CD4-positive, alpha-beta T cell treated with Interferon alpha-2 for 1 hour (primary cell): ENCODE measurements at regions not wholly inside any gene's neighbourhood (a gene's known extent, or its start where the extent isn't known, plus 50 kb on each side); places are given as distances from the start of the nearest gene placed in this dataset.

Experiments
- DNase-seq, 2 donors: peaks; one replicate each; pipeline ENCODE4 v3.0.0-alpha.2; 2020 to 2022

DNA sequence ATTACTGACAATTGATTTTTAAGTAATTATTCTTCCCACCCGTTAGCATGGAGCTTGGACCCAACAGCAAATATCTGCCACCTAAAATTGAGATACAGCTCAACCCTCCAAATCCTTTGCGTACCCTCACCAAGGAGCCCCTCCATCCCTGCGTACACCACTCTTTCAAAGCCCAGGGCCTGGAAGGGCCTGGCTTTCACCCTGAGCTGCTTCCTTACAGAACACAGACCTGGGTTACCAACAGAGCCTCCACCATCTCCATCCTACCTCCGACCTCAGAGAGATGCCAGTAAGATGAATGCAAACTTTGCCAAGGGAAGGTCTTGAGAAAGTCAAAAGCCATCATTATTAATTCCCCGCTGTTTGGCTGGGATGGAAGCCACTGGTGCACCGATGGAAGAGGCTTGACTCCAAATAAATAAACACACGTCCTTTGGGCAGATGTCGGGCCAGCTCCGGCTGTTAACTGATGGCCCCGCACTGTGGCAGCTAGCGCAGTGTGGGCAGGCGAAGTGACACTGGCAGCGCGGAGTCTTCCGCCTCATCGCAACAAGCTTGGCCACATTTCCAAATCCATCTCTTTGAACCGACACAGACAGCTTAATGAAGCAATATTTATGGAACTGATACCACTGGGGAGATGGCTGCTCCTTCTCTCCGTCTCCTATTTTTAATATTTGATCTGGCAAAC is 150.2 kb upstream of the VSTM2B start:
- no peak for DNase-seq

DNA sequence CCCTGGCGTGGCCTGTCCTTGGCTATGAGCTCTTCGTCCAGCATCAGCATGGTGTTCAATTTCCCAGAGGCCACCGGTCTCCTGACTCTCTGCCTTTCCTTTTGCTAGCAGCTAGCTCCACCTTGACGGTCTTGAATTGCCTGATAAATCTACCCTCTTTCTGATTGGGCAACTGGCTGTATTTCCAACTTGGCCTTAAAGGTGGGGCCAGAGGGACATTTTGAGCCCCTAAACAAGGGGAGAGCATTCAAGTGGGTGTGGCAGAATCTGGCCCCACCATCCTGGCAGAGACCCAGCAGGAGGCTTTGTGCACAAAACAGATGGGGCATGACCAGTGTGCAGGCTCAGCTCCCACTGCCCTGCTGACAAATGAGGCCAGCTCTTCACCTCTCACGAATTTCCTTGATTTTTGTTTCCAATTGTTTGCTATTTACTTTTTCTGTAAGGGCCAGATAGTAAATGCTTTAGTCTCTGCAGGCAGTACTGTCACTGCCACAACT is 148.9 kb upstream of the VSTM2B start:
- no peak for DNase-seq

DNA sequence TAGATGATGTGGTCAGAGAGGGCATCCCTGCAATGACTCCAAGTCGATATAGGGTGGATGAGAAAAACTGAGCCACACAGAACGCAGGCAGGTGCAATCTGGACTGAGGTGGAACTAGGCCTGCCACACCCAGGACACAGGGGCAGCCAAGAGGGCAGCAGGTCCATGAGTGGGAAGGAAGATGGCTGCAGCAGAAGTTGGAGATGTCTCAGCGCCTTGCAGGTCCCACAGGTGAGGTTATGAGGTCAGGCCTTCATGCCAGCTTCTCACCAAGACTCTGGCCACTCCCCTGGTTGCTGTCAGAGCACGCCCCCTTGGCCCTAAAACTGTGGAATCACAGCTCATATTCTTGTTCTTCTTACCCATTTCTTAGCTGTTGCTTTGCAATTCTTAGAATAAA is 147.7 kb upstream of the VSTM2B start:
- DNase-seq: no peak

DNA sequence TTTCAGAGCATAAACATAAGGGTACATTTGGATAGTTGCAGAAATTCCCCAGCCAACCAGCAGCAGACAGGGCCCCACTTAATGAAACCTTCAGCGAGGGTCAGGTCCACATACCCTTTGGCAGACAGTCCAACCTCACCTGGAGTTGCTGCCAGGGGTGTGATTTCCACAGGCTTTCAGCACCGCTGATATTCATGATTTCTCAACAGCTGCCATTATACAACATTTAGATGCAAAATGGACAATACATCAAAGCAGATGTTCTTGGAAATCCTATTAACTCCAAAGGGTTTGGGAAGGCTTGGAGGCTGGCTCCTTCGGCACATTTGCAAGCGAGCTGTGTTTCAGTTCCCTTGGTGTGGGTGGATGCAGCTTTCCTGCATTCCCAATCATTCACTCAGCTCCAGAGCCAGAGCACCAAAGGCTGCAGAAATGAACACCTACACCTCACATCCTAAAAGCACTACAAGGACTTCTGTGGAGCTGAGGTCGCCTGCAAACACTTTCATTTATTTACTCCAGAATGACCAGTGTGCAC is 147.2 kb upstream of the VSTM2B start:
- DNase-seq: no peak

DNA sequence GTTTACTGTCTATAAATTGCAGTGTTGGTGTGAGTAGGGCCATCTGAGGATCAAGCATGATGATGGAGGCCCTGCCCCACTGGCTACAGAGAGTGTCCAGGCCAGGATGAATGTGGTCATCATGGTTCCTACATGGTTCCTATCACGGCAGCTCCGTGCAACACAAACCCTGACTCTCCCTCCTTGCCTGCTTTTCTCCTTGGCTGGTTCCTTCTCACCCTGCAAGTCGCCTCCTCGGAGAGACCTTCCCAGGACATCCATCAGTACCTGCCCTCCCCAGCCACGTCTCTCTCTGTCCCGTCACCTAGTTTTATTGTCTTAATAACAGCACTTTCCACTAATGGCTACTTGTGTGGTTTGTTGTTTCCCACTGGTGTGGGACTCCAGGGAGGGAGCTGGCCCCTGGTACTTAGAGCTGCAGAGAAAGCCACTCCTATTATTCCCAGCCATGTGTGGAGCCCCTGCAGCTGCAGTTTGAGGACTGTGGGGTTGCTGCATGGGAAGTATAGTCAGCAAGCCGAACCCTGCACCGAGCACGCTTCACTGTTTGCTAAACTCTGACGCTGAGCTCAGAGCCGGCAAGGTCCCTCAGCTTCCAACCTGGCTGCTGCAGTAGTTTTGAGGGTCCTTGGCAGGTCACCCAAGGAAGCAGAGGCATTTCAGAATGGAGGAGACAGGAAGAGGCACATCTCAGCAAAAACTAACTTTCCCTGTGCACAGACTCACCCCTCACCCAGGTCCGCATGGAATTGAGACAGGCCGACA is 146.4 kb upstream of the VSTM2B start:
- DNase-seq: no peak

DNA sequence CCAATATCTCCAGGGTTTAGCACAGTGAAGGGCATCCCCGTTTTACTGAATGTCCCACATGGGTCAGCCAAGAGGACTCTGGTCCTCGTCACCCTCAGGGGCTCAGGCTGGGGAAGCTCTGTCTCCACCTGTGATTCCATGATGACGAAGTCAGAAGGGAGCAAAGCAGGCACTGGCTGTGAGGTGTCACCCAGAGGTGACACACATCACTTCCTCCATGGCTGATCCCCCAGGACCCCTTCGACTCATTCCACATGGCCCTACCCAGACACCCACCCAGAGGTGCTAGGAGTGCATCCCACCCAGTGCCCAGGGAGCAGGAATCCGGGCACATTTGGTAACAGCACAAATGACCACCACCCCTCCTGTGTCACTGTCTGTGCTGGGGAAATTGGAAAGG is 145.2 kb upstream of the VSTM2B start:
- no peak for DNase-seq

DNA sequence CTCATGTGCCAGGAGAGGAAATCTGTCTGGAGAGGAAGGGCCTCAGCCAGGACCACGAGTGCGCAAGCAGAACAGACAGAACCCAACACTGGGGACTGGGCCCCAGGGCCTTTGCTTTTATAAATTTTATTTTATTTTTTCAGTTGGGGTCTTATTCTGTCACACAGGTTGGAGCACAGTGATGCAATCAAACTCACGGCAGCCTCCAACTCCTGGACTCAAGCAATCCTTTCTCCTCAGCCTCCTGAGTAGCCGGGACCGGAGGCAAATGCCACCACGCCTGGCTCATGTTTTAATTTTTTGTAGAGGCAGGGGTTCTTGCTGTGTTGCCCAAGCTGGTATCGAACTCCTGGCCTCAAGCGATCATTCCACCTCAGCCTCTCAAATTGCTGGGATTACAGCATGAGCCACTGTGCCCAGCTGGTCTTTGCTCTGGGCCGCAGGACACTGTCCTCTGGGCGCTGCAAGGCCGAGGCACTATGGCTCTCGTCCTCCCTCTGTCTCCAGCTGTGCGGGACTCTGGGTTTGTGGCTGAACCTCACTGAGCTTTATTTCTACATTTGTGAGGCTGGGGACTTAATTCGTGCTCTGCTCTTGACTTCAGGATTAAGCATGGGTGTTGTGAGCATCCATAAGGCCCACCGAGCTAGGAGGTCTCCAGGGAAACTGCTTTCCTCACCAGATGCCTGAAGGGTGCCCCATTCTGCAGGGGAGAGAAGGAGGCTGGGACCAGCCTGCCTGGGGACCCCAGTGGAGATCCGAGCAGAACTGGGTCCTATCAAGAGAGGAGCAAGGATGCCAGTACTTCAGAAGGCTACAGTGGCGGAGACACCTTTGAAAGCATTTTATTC is 144.2 kb upstream of the VSTM2B start:
- no peak for DNase-seq

DNA sequence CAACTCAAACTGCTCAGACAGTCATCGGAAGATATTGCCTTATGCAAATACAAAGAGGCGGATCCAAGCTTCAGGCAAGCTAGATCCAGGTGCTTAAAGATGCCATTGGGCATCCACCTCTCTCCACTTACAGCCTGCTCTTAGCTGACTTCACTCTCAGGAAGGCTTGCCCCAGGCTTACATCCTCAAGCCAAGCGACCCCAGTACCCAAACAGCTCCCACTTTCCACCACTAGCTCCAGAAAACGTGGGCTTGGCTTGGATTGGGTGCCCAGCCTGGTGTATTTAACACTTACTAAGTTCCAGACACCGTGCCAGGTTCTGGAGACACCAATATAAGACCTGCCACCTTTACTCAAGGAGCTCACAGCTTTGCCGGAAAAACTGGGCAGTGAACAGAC is 142.1 kb upstream of the VSTM2B start:
- no peak for DNase-seq

DNA sequence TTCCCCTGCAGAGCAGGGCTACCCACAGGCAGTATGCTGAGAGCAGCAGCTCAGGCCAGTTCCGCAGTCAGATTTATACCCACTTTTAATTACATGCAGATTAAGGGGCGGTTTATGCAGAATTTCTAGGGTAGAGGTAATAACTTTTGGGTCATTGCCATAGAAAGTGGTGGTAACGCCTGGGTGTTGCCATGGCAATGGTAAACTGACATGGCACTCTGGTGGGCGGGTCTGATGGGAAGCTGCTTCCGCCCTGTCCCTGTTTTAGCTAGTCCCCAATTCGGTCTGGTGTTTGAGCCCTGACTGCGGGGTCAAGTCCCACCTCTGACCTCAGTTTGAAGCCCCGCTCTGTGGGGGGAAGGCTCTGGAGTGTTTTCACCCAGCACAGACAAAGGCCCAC is 141.1 kb upstream of the VSTM2B start:
- no peak for DNase-seq

DNA sequence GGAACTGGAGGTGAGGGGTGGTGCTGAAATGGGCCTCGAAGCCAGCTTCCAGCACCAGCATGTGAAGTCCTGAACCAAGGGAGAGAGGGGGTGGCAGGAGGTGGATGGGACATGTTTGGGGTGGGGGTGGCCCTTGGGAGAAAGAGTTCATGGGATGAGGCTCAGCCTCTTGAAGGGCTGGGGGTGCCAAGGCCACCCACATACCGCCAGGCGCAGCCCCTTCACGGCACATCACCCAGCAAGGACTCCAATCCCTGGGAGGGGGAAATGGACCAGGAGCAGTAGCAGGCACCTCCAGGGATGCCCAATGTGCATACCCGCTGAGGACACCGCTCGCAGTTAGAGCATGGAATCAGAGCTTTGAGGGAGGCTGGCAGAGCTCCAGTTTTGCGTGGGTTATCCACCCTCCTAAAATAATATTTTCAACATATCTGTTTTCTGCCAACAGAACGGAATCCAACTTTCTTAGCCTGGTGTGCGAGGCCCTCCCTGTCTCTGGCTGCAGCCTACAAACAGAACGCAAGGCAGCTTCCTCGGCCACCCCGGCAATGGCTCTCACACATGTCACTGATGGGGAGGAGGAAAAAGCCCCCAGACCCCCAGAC is 140.5 kb upstream of the VSTM2B start:
- no peak for DNase-seq

DNA sequence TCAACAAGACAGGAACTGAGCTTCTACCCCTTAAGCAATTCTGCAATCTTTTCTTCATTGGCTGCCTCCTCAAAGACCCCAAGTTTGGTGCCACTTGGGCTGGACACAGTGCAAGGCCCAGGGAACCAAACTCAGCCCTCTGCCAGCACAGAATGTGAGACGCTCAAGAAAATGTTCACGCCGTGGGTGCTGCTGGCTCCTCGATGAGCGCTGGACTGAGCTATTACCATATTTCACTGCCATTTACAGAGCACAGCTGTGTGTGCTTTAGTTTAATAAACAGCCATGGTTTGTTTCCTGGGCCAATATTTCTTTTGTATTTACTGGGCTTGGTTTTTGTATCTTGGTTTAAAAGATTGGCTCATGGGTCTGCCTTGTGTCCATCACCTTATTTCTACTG is 138.8 kb upstream of the VSTM2B start:
- no peak for DNase-seq

DNA sequence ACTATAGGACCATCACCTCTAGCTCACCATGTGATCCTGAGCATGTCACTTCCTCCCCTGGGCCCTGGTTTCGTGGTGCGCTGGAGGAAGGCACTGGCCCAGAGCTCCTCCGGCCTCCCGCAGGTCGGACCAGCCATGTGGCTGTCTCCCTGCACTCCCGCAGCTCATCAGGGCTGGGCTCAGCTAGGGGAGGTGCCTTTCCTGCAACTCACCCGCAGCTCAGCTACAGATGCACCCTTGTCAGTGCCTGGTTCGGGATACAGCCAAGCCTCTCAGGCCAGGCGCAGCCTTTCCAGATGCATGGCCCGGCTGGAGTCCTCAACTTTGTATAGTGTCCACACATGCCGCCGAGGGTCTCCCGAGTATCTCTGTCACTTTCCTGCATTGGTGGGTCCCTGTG is 138.2 kb upstream of the VSTM2B start:
- DNase-seq: no peak

DNA sequence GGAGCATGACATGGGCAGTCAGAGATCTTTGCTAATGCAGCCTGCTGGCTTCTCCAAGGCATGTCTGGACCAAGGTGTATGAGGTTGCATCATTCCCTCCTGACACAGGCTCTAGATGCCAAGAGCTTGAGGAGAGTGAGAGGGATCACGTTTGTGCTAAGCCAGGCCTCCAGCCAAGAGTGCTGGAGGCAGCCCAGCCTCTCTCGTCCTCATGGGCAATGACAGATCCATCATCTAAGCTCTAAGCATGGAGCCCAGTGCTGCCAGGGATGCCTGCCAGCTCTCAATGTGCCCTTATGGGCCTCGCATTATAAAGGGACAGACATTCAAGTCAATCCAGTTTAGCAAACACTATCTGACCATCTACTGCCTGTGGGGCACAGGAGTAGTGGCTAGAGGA is 136.3 kb upstream of the VSTM2B start:
- no peak for DNase-seq

DNA sequence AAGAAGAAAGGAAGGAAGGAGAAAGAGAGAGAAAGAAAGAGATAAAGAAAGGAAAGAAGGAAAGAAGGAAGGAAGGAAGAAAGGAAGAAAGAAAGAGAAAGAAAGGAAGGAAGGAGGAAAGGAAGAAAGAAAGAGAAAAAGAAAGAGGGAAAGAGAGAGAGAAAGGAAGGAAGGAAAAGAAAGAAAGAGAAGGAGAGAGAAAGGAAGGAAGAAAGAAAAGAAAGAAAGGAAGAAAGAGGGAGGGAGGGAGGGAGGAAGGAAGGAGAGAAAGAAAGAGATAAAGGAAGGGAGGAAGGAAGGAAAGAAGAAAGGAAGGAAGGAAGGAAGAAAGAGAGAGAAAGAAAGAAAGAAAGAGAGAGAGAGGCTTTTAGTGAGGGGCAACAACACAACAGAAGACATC is 135.1 kb upstream of the VSTM2B start:
- no peak for DNase-seq

DNA sequence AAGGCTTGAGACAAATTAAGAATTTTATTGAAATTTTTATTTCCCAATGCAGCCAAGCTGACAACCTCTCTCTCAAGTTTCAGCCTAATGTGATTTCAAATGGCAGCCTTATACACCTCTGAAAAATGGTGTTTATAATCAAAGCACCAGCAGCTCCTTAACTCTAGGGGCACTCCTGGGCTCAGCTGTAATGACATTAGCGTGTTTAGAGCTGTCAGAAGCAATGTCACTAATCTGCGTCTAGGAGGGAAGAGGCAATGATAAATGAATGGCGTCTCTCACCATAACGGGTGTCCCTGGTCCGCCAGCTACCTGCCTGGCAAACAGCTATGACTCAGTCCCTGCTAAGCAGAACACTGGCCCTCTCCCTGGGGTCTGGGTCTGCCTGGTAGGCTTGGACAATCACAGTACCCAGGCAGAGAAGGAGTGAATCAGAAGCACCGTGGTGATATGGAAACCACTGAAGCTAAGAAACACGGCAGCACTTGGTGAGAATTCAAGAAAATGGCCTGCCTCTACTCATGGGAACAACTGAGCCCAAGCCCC is 131.8 kb upstream of the VSTM2B start:
- no peak for DNase-seq

DNA sequence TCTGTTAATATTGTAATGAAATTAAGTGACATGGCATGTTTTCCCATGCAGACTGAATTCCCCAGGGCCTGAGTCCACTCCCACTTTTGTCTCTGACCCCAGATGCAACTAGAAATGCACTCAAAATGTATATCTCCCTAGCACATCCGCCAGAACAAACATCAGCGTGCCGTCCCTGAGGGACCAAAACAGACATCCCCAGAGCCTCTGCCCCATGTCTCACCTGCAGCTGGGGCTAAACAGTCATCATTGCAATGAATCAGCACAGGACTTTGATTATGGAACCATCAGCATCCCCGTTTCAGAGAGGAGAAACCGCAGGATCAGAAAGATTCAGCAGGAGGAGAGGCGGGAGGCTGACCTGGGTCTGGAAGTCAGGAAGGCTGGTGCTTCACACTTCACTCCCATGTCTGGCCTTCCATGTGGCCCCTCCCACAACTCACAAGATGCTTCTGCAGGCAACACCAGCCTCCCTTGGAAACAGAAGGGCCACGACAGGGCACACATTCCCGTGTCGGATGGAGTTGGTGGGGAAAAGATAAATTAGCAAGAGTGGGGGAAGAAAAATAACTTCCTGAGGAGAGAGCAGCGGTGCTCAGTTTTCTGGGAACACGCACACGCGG is 130.6 kb upstream of the VSTM2B start:
- no peak for DNase-seq

DNA sequence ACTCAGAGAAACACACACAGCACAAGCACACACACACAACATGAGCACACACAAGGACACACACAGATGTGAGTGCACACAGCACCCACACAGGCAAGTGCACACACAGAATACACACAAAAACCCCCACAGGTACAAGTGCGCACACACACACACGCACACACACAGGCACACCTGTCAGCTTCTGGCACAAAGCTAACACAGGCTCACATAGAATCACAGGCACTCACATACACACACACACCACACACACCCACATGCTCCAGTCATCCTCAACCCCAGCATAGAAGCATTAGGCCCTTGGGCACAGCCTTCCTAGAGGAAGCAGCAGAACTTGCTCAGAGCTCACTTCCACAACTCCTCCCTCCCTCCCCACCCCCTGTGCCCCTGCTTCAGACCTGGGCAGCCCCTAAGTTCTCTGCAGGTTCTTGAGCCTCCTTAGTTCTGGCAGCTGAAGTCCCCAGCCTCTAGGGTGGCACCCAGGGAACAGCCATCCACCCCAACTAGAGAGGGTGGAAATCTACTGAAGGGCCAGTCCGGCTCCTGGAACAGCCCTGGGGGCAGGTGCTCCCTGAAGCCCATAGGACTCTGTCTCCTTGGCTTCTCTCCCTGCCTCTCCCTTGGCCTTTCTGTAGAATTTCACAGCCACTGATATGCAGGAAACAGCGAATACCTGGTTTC is 129.9 kb upstream of the VSTM2B start:
- DNase-seq: no peak

DNA sequence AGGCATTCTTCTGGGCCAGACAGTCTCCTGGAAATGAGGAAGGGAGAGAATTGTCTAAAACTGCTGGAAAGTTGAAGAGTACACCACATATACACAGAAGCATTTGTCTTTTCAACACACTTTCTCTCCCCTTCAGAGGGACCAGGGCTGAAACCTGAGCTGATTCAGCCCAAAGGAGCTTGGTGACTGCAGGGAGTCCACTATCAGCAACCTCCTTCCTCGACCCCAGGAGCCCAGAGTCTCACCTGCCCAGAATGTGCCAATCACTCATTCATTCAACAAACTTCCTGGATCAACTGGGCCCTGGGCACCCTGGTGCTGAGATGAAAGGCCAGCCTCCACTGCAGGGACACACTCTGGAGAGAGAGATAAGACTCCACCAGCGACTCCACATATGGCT is 128.9 kb upstream of the VSTM2B start:
- DNase-seq: no peak

DNA sequence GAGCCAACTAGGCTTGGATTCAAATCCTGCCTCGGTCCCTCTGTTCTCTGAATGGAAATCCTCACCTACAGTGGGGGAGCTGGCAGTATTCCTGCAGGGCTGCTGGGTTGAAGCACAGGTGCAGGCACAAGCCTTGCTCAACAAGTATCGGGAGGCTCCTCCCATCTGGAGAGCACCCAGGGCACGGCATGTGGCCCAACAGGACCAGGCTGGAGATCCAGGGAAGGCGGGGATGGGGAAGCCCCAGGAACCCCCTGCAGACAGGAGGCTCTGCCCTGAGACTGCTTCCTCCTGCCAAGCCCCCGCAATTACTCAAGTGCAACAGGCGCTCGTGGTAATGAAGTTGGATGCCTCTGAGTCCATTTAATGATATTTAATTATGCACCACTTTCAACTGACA is 128.0 kb upstream of the VSTM2B start:
- DNase-seq: no peak

DNA sequence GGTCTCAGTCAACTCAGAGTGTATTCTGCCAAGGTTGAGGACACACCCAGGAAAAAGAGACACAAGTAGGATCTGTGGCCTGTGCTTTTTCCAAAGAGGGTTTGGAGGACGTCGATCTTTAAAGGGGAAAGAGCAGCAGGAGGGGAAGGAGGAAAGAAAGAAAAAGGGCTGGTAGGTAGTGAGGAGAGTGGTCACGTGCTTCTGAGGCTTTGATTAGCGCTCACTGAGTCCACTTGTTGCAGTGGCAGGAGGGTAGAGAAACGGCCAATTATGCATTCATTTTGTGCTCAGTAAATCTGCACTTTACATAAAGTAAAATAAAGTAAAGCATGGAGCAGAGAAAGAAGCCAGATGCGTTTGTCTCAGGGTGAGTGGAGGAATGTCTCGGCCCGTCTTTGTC is 126.0 kb upstream of the VSTM2B start:
- DNase-seq: no peak

DNA sequence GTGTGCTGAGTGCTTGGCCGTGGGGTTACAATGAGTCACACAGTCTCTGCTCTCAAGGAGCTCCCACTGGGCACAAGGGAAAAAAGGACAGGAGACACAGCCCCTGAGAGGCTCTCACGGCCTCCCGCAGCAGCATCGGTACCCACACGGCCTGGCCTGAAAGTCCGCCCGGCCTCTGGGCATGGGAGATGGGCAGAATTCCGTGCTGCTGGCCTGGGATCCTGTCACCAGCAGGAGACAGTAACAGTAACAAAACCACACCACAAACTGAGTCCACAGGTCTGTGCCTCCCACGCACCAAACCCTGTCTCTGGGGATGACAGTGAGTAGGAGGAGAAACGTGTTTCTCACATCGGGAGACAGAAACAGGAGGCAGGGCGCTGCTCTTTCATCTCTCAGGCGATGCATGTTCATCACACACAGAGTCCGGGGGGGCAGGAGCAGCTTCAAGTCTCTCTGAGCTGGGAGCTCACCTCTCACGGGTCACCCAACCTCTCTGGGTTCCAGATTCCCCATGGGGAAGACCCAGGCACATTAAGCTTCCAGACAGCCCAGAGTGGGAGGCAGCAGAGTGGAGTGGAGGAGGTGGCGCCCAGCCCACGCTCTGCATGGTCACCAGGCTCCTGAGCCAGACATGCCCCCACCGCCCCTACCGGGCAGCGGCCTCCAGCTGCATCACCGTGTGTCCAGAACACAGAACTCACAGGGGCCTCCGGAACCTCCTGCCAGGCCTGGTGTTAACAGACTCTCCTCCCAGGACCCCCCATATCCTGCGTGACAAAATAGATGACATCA is 124.7 kb upstream of the VSTM2B start:
- DNase-seq: no peak
